WI38 (cell line): ENCODE measurements at regions not wholly inside any gene's neighbourhood (a gene's known extent, or its start where the extent isn't known, plus 50 kb on each side); places are given as distances from the start of the nearest gene placed in this dataset.

Experiments
- H3K4me3 ChIP-seq: 2 replicates; pipeline ENCODE4 v1.5.1; 2011; ENCODE audit warnings: low read depth, mild to moderate bottlenecking, control low read depth, low read length
- TF ChIP-seq, protein P1 (sequence below): IDR thresholded peaks from 2 replicates; pipeline ENCODE4 v1.5.1; 2012; ENCODE audit warnings: low read depth, mild to moderate bottlenecking, control low read depth, low read length

DNA sequence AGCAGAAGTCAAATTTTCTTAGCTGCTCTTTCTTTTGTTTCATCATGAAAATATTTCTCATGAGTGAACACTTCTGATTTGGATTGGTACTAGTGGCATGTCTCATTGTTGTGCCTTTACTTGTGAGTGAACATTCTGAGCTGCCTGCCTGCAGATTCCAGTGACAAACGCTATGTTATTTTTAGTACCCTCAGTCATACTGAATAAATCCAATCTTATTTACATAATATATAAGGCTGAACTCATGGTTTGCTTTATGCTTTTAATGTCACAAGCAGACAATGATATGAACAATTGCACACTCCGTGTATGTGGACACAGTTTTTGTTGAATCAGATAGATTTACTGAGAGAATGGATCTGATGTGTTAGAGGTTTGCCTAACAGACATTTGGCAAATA is 67.8 kb downstream of the ACTBL2 start:
- TF ChIP-seq, protein P1, sequence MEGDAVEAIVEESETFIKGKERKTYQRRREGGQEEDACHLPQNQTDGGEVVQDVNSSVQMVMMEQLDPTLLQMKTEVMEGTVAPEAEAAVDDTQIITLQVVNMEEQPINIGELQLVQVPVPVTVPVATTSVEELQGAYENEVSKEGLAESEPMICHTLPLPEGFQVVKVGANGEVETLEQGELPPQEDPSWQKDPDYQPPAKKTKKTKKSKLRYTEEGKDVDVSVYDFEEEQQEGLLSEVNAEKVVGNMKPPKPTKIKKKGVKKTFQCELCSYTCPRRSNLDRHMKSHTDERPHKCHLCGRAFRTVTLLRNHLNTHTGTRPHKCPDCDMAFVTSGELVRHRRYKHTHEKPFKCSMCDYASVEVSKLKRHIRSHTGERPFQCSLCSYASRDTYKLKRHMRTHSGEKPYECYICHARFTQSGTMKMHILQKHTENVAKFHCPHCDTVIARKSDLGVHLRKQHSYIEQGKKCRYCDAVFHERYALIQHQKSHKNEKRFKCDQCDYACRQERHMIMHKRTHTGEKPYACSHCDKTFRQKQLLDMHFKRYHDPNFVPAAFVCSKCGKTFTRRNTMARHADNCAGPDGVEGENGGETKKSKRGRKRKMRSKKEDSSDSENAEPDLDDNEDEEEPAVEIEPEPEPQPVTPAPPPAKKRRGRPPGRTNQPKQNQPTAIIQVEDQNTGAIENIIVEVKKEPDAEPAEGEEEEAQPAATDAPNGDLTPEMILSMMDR, result no peak
- H3K4me3 ChIP-seq, result no peak overlapping the region

DNA sequence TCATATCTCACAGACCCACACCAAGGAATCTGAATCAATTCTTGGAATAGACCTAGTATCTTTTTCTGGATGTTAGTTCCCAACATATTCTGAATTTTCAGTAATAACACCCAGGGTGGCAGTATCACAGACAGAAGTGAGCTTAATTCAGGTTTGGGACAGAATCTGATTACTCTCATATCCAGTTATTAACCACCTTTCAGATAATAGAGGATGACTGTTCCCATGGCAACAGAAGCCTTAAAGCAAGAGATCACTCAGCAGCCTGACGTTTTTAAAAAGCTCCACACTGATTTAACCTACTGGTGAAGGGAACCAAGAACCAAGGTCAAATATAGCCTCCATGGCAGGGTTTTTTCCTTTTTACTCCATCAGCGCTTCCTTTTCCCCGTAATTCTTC is 68.4 kb downstream of the ACTBL2 start:
- H3K4me3 ChIP-seq, result no peak overlapping the region
- TF ChIP-seq, protein P1, result no peak

DNA sequence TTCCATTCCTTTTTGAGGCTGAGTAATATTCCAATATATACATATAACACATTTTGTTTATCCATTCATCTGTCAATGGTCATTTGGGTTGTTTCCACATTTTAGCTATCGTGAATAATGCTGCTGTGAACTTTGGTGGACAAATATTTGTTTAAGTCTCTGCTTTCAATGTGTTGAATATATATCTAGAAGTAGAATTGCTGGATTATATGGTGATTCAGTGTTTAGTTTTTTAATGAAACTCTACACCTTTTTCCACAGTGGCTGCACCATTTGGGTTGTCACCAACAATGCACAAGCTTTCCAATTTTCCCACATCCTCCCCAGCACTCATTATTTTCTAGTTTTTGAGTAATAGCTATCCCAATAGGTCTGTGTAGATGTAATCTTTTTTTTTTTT is 69.5 kb downstream of the ACTBL2 start:
- TF ChIP-seq, protein P1, result no peak
- no peak overlapping the region for H3K4me3 ChIP-seq

DNA sequence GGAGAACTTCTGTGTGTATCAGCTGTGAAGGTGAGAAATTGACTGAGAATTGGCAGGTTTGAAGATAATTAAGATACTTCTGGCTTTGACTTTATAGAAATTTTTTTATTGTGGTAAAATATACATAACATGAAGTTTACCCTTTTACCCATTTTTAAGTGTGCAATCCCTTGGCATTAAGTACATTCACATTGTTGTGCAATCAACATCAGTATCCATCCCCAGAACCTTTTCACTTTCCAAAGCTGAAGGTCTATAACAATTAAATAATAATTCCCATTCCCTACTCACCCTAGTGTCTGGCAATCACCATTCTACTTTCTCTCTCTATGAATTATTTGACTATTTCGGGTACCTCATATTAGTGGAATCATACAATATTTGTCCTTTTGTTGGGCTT is 69.9 kb downstream of the ACTBL2 start:
- no peak overlapping the region for H3K4me3 ChIP-seq
- TF ChIP-seq, protein P1, result no peak

DNA sequence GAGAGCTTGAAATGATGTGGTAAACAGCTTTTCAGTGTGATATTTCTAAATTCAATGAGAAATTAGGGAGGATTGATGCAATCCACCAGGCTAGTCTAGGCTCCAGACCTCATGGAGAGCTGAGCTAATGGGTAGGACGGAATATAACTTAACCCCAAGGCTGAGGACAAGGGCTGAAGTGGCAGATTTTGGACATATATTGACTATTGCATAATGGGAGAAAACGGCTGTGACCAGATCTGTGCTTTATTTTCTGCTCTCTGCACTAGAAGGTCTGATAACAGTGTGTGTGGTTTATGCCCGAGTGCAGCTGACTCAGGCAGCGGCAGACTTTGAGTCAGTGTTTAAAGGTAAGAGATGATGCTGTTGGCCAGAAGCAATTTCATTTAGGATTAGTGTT is 70.6 kb downstream of the ACTBL2 start:
- H3K4me3 ChIP-seq, result no peak overlapping the region
- TF ChIP-seq, protein P1, result no peak

DNA sequence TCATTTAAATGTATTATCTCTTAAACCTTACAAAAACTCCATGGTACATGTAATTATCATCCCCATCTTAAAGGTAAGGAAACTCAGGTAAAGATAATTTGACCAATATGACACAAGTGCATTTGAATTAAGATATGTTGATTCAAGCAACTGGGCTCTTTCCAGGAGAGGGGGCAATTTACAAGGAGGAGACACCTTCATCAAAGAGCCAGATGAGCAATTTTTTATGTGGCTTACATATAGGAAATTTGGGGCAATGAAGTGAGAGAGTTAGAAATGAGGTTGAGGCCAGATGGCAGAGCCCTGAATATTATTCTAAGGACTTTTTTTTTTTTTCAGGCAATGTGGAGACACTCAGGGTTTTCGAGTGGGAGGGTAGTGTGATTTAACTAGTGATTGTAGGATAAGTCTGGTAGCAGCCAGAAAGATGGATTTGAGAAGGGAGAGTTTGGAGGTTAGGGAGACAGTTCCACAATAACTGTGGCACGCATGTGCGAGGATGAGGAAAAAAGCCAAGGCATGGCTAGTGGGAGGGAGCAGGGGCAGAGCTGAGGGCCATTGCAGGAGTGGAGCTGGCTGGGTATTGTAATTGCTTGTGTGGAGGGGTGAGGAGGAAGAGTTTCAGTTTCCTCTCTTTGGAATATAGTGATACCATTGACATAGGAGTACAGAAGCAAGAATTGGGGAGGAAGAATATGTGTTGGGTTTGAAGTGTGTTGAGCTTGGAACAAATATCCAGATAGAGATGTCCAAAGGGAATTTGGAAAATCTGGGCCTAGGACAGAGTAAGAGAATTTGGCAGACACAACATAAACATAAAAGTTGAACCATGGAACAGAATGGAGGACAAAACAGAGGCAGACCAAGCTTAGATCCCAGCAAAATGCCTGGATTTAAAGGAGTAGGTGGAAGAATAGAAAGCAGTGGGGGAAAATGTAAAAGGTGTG is 72.0 kb downstream of the ACTBL2 start:
- TF ChIP-seq, protein P1, result no peak
- H3K4me3 ChIP-seq, result no peak overlapping the region

DNA sequence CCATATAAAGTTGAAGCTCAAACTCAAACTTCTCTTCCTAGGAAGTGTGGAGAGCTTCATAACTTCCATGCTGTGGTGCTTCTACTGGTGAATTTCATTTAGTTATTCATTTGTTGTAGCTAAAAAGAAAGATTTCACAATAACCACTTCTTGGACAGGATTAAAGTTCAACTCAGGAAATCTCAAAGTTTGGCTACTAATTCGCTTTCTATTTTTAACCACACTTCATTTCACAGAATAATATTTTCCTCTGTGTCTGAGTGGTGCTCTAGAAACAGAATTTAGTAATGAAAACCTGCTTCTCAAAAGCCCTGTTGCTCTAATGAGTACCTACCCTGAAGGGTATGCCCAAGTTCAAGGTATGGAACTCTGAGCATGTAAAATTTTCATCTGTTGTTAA is 73.9 kb downstream of the ACTBL2 start:
- TF ChIP-seq, protein P1, result no peak
- H3K4me3 ChIP-seq, result no peak overlapping the region
